A673 (cell line): ENCODE measurements at regions not wholly inside any gene's neighbourhood (a gene's known extent, or its start where the extent isn't known, plus 50 kb on each side); places are given as distances from the start of the nearest gene placed in this dataset.

Experiments used
- CTCF ChIP-seq: fragments of 300-800, 200-600 bp; sonication (generic); conservative IDR thresholded peaks from 2 replicates; pipeline ENCODE4 v1.5.1; 2017; ENCODE audit warnings: low read depth, mild to moderate bottlenecking, antibody characterized with exemption, low read length, moderate library complexity, mixed read lengths
- EZH2 ChIP-seq: fragments of 200-600 bp; sonication (generic); IDR thresholded peaks from 2 replicates; pipeline ENCODE4 v1.6.1; 2017; ENCODE audit warnings: borderline replicate concordance, low read depth, mild to moderate bottlenecking, mixed read lengths, antibody characterized with exemption, low read length; ENCODE audit not compliant: poor library complexity, severe bottlenecking

GRCh38 chr4:104394406-104395167 lies 100.1 kb downstream of the CXXC4 start:
- TF ChIP-seq CTCF (no peak; the same call in 1 of the 2 replicates), EZH2 (no peak)
